Mucosa of stomach (tissue), 1 donor: ENCODE measurements at regions not wholly inside any gene's neighbourhood (a gene's known extent, or its start where the extent isn't known, plus 50 kb on each side); places are given as distances from the start of the nearest gene placed in this dataset.
"Not testable (repeated sequence)": the region's sequence is repeated elsewhere in the genome, so short reads cannot be mapped to it uniquely, and the experiment has no call there.

Experiments
- H3K27me3 ChIP-seq: one replicate; pipeline ENCODE4 v1.7.0; 2013; ENCODE audit warnings: mild to moderate bottlenecking, low read length; ENCODE audit not compliant: control insufficient read depth, insufficient read depth
- H3K36me3 ChIP-seq: one replicate; pipeline ENCODE4 v1.7.0; 2013; ENCODE audit warnings: low read length; ENCODE audit not compliant: control insufficient read depth, insufficient read depth
- H3K4me1 ChIP-seq: one replicate; pipeline ENCODE4 v1.7.0; 2013; ENCODE audit warnings: mild to moderate bottlenecking, low read length; ENCODE audit not compliant: control insufficient read depth, insufficient read depth
- H3K4me3 ChIP-seq: one replicate; pipeline ENCODE4 v1.7.0; 2013; ENCODE audit warnings: low read length
- H3K9ac ChIP-seq: one replicate; pipeline ENCODE4 v1.7.0; 2013; ENCODE audit warnings: mild to moderate bottlenecking, low read length, moderate library complexity
- H3K9me3 ChIP-seq: one replicate; pipeline ENCODE4 v1.7.0; 2013; ENCODE audit warnings: mild to moderate bottlenecking, low read length, moderate library complexity; ENCODE audit not compliant: control insufficient read depth
- donor health status: Pancreatic carcinoma.

DNA sequence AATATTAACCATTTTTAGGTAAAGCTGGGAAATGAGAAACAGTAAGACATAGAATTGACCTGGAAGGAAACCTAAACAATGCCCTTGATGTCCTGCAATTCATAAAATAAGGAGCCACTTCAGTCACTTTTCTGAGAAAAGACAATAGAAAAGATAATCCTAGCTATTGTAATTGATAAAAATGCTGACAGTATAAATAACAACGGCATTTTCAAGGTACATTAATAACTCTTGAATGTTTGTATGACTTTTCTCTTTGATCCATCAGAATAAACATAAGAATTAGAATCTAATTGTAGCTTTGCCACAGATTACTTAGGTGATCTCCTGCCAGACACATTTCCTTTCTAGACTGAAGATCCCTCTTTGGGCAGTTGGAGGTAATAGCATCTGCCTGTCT is 719.5 kb downstream of the SLC4A3 start:
- Histone ChIP-seq H3K4me3 (no peak overlapping the region), H3K27me3 (no peaks in the 10 kb centered on the region), H3K4me1 (no peaks in the 10 kb centered on the region), H3K9me3 (no peaks in the 10 kb centered on the region), H3K9ac (no peak overlapping the region), H3K36me3 (no peaks in the 10 kb centered on the region)

DNA sequence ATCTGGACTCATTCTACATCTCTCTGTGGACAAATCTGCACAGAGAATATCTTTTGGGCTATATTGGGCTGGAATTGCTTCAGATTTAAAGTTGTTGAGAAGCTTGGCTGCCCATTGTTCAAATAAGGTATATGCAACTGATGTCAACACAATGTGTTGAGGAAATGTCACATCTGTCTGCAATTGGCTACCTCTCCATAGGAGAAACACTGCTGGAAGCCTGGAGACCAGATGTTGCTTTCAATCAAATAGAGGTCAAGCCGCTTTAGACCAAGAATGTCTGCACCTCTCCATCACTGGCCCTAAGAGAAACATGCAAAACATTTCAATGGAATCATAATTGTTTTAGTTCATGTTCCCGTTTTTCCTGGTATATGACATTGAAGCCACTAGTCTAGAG is 720.2 kb downstream of the SLC4A3 start:
- no peaks in the 10 kb centered on the region for H3K9me3 ChIP-seq
- H3K27me3 ChIP-seq, result no peaks in the 10 kb centered on the region

DNA sequence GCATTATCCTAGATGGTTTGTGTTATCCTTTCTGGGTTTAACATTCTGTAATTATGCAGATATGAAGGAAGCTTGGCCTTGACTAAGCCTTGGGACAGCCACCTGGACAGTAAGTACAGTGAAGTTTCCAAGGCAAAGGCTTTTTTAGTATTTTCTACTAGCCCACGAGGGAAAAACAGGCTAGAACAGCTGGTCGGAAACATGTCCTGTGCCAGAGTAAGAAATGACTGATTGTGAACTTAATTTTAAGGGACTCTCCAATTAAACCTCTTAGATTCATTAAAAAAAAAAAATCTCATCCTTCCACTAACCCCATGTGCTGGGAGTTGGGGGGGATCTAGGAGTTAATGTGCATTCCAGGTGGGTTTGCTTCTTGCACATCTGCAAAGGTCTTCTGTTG is 720.8 kb downstream of the SLC4A3 start:
- Histone ChIP-seq H3K27me3 (no peaks in the 10 kb centered on the region), H3K4me1 (no peaks in the 10 kb centered on the region), H3K9ac (no peak overlapping the region), H3K4me3 (no peak overlapping the region), H3K36me3 (no peaks in the 10 kb centered on the region), H3K9me3 (no peaks in the 10 kb centered on the region)

More for the DNA sequence above, 720.2 kb downstream of the SLC4A3 start:
- H3K9ac ChIP-seq, result no peak overlapping the region
- no peaks in the 10 kb centered on the region for H3K4me1 ChIP-seq
- no peak overlapping the region for H3K4me3 ChIP-seq
- no peaks in the 10 kb centered on the region for H3K36me3 ChIP-seq

- Histone ChIP-seq H3K4me3 (no peak overlapping the region), H3K9ac (no peak overlapping the region), H3K4me1 (no peaks in the 10 kb centered on the region), H3K36me3 (no peaks in the 10 kb centered on the region), H3K27me3 (no peaks in the 10 kb centered on the region), H3K9me3 (no peaks in the 10 kb centered on the region)
These were observed 726.5 kb downstream of the SLC4A3 start for GRCh38 chr2:220353897-220354296.

DNA sequence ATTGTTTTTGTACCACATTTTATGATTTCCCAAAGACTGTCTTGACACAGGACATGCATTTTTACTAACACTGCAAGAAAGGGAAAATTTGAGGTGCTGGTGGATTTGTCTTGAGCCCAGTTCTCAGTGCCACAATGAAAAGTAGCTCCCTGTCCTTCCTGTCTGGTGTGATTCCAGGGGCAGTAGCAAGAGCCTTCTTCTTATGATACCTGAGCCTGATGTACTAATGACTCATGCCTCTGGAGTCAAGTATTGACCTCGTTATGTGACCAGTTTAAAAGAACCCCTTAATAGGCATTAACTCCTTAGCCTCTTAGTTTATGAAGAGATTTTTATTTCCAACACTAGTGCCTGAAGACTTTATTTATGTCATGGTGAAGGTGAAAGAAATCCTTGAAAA is 728.6 kb downstream of the SLC4A3 start:
- Histone ChIP-seq H3K36me3 (no peaks in the 10 kb centered on the region), H3K9ac (no peak overlapping the region), H3K27me3 (no peaks in the 10 kb centered on the region), H3K4me3 (no peak overlapping the region), H3K9me3 (no peaks in the 10 kb centered on the region), H3K4me1 (no peaks in the 10 kb centered on the region)

DNA sequence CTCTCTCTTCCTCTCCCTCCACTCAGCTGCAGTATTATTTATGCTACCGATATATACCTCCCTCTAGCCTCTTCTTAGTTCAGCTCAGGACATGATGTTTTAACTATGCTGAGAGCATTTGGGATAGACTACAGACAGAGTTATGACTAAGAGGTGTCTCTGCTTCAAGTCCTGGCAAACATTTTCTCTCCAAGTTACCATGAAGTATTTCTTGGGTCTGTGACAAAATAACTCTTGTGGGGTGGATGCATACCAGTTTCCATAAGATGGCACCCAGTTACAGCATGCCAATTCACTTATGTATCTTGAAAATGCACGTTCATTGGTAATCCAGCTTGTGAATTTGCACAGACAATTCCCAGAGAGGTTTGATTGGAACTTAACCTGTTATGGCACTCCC is 737.6 kb downstream of the SLC4A3 start:
- Histone ChIP-seq H3K9ac (no peak overlapping the region), H3K27me3 (no peaks in the 10 kb centered on the region), H3K36me3 (no peaks in the 10 kb centered on the region)

DNA sequence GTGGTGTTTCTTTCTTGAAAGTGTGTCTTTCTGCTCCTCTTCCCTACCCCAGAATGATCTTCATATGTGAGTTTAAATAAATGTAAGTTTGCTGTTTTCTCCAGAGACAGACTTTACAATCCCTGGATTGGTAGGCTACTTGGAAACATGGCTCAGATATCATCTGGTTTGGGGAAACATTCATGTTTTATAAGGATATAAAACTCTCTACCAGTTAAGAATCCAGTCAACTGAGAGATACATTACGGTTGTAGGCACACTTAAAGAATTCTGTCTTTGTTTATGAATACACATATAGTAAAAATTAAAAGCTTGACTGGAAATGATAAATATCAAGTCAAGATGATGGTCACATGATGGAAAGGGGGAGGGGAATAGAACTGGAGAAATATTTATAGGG is 739.3 kb downstream of the SLC4A3 start:
- H3K27me3 ChIP-seq, result no peaks in the 10 kb centered on the region
- H3K4me1 ChIP-seq, result no peaks in the 10 kb centered on the region
- H3K9me3 ChIP-seq, result no peaks in the 10 kb centered on the region
- H3K36me3 ChIP-seq, result no peaks in the 10 kb centered on the region
- H3K9ac ChIP-seq, result no peak overlapping the region
- no peak overlapping the region for H3K4me3 ChIP-seq

More for the DNA sequence above, 737.6 kb downstream of the SLC4A3 start:
- Histone ChIP-seq H3K4me1 (no peaks in the 10 kb centered on the region), H3K9me3 (no peaks in the 10 kb centered on the region), H3K4me3 (no peak overlapping the region)

GRCh38 chr2:220370764-220371163 is 743.3 kb downstream of the SLC4A3 start:
- H3K9ac ChIP-seq, result no peak overlapping the region
- no peaks in the 10 kb centered on the region for H3K36me3 ChIP-seq
- no peaks in the 10 kb centered on the region for H3K27me3 ChIP-seq
- no peaks in the 10 kb centered on the region for H3K4me1 ChIP-seq
- H3K4me3 ChIP-seq, result no peak overlapping the region
- H3K9me3 ChIP-seq, result no peaks in the 10 kb centered on the region

- Histone ChIP-seq H3K36me3 (no peaks in the 10 kb centered on the region), H3K4me3 (no peak overlapping the region), H3K27me3 (no peaks in the 10 kb centered on the region), H3K4me1 (no peaks in the 10 kb centered on the region), H3K9ac (no peak overlapping the region), H3K9me3 (no peaks in the 10 kb centered on the region)
These were observed 743.8 kb downstream of the SLC4A3 start for GRCh38 chr2:220371211-220371610.

GRCh38 chr2:220373878-220374277 is 746.4 kb downstream of the SLC4A3 start:
- Histone ChIP-seq H3K27me3 (no peaks in the 10 kb centered on the region), H3K36me3 (no peaks in the 10 kb centered on the region), H3K4me1 (no peaks in the 10 kb centered on the region), H3K4me3 (no peak overlapping the region), H3K9ac (no peak overlapping the region), H3K9me3 (no peaks in the 10 kb centered on the region)

GRCh38 chr2:220374282-220374681 is 746.9 kb downstream of the SLC4A3 start:
- Histone ChIP-seq H3K4me1 (no peaks in the 10 kb centered on the region), H3K27me3 (no peaks in the 10 kb centered on the region), H3K9me3 (no peaks in the 10 kb centered on the region), H3K9ac (no peak overlapping the region), H3K36me3 (no peaks in the 10 kb centered on the region), H3K4me3 (no peak overlapping the region)

DNA sequence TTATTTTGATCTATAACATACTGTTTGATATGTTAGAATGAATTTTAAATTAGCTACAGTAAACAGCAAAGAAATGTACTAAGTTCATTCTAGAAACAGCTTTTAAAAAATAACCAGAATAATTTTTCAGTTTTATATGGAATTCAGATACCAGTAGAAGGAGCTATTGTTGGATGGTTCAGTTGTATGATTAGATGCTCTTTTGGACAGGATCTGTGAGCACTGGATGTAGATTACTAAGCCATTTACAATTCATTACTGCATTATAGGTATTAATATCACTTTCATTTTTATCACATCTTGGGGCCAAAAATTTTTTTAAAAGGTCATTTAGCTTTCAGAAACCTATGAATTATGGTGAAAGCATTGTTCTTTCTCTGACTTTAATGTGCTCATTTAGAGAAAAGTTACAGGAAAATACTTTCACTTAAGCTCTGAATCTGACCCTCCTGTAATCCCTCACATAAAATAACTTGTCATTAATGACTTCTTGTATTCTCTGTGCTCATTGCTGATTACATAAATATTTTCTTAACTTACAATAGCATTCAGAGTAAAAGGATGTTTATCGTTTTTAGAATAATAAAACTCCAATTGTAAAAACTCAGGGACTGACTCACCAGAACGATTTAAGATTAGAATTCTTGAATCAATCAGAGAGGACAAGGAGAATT is 750.2 kb downstream of the SLC4A3 start:
- Histone ChIP-seq H3K4me1 (no peaks in the 10 kb centered on the region), H3K9ac (no peak overlapping the region), H3K9me3 (no peaks in the 10 kb centered on the region), H3K4me3 (no peak overlapping the region), H3K27me3 (no peaks in the 10 kb centered on the region), H3K36me3 (no peaks in the 10 kb centered on the region)

- H3K27me3 ChIP-seq, result not testable (repeated sequence)
These were observed 760.3 kb downstream of the SLC4A3 start for GRCh38 chr2:220387758-220388157.

More at GRCh38 chr2:220387758-220388157, 760.3 kb downstream of the SLC4A3 start:
- H3K9ac ChIP-seq, H3K4me1 ChIP-seq, H3K4me3 ChIP-seq, H3K9me3 ChIP-seq, H3K36me3 ChIP-seq: not testable (repeated sequence)
